NCI-H2029 treated with DMSO at 0.1 percent for 48 hours (cell line): ENCODE measurements at regions not wholly inside any gene's neighbourhood (a gene's known extent, or its start where the extent isn't known, plus 50 kb on each side); places are given as distances from the start of the nearest gene placed in this dataset.
"Not testable (repeated sequence)": the region's sequence is repeated elsewhere in the genome, so short reads cannot be mapped to it uniquely, and the experiment has no call there.

Experiments
- DNase-seq: peaks from one replicate; lab custom pipeline; 2025; lab: John Stamatoyannopoulos, UW

- DNase-seq: no peak
Observed at GRCh38 chr12:20126601-20127000, 241.7 kb upstream of the PDE3A start.

GRCh38 chr12:20127413-20127812, 240.9 kb upstream of the PDE3A start:
- DNase-seq: no peak

DNA sequence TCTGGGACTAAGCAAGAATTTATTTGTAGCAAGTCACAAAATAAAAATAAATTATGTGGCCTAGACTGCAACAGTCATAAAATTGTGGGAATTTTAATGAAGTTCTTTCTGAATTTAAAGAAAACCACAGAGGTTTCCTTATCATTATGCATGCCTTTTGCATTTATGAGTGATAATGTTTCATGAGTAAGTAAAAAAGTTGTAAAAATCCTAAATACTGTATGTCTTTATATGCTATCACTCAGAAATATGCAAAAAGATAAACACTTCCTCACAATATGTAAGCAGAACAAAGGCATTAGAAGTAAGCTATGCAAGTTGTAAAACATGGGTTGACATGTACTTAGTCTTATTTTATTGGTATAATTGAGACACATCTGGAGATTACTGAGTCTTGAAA, 239.4 kb upstream of the PDE3A start:
- no peak for DNase-seq

DNA sequence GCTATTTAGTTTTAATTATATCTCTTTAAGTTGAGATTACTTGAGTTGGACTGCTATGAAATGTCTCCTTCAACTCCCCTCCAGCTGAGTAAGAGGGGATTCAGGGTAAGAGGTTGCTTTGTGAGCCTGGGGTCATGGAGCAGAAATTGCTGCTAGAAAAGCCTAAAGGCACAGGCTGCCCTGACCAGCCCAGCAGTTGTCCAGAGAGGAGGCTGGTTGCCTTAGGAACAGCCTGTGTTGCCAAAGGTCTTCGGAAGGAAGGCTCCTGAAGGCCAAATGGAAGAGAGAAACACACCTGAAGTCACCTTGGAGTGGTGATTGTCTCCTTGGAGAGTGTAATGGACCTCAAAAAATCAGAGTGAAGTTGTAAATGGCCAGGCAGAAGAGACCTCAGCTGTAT, 235.5 kb upstream of the PDE3A start:
- DNase-seq: no peak

DNA sequence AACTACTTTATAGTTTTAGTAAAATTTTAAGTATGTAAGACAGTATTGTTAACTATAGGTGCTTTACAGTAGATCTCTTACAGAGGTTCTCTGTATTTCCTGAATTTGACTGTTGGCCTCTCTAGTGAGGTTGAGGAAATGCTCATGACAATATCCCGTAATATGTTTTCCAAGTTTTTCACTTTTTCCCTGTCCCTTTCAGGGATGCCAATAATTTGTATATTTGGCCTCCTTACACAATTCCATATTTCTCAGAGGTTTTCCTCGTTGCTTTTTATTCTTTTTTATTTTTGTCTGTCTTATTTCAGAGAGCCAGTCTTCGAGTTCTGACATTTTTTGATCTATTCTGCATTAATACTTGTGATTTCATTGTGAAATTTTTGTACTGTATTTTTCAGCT, 233.7 kb upstream of the PDE3A start:
- no peak for DNase-seq

GRCh38 chr12:20140751-20141150, 227.6 kb upstream of the PDE3A start:
- DNase-seq: no peak

DNA sequence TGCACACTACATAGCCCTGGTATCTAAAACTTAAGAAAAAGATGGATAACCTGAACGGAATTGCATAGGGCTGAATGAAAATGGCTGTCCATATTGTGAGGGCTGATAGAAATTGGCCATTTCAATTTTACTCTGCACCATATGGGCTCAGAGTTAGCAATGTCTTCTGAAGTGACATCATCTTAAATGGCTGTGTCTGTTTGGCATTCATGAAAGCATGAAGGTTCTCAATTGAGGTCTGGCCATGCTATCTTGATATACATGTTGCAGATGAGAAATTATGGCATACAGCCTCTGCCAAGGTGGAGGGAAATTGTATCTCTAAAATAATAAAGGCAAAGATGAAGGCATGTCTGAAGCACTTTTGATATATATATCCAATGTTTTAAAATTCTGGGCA, 226.0 kb upstream of the PDE3A start:
- no peak for DNase-seq

- no peak for DNase-seq
Observed at GRCh38 chr12:20142956-20143355, 225.4 kb upstream of the PDE3A start.

DNA sequence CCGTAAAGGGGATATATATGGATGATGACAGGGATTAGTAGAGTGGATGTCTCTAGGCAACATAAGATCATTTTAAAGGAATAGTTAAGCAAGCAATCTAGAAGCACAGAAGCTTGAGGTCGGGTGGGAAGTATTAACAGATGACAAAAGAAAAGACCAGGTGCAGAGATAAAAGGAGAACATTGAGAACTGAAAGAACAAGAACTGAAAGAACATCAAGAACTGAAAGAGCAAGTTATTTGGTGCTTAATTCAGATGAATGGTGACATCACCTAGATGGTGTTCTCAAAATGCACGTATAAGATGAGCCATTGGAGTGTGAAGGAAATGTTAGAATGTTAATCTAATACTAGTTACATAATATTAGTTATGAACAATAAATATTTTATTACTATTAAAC, 224.0 kb upstream of the PDE3A start:
- DNase-seq: no peak

DNA sequence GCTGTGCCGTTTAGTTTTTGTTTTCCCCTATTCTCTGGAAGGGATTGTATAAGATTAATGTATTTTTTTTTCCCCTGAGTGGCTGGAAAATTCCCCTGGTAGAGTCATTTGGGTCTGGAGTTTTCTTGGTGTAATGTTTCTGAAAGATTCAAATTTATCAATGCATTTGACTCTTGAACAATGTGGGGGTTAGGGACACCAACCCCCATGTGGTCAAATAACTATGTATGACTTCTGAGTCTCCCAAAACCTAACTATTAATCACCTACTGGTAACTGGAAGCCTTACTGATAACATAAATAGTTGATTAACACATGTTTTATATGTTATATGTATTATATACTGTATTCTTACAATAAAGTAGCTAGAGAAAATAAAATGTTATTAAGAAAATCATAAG, 220.1 kb upstream of the PDE3A start:
- no peak for DNase-seq

GRCh38 chr12:20150835-20151422, 217.4 kb upstream of the PDE3A start:
- DNase-seq: no peak

DNA sequence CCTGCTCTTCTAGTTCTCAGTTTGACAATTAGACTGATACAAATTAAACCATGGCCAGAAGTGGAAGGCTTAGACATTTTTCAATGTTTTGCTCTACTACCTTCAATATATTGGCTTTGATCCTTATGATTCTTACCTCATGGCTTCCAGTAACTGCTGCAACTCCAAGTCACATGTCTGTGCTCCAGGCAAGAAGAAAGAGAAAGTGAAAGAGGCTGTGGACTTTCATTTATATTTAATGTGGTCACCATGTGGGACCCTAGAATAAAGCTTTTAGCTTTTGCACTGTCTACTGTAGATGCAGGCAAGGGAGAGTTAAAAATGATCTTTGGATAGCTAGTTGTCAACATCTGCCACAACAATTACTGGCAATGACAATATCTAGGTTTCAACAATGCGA, 214.3 kb upstream of the PDE3A start:
- DNase-seq: no peak

GRCh38 chr12:20155374-20155773, 213.0 kb upstream of the PDE3A start:
- no peak for DNase-seq

DNA sequence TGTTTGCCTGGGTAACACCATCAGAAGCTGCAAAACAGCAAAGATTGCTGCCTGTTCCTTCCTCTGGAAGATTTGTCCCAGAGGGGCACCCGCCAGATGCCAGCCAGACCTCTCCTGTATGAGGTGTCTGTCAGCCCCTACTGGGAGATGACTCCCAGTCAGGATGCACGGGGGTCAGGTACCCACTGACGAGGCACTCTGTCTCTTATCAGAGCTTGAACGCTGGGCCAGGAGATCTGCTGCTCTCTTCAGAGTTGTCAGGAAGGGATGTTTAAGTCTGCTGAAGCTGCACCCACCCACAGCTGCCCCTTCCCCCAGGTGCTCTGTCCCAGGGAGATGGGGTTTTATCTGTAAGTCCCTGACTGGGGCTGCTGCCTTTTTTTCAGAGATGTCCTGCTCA, 207.4 kb upstream of the PDE3A start:
- DNase-seq: not testable (repeated sequence)

GRCh38 chr12:20174528-20175175, 193.7 kb upstream of the PDE3A start:
- no peak for DNase-seq

DNA sequence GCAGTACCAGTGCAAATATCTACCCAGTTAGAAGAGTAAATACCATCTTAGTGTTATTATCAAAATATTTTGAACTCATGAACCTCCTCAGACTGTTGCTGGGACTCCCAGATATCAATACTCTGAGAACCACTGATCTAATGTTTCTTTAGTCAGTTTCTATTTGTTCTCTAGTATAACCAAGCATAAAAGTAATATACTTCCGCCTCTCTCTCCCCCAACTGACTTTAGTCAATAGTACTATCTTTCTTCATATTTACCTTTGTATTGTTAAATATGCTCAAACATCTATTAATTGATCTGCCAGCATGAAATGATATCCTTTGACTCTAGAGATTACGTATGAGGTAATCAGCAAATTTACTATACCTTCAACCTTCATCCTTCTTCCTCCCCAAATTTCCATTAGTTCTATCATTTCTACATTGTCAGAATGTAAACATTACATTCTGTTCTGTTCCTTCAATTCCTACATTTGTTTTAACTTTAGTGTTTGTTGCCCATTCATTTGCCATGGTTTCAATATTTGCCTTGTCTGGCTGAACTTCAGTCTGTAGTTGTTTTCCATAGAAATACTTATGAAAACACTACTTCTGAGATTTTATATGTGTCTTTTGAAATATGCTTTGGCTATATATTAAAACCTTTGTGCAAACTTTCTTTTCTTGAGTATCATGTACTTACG, 192.5 kb upstream of the PDE3A start:
- no peak for DNase-seq

- DNase-seq: no peak
Observed at GRCh38 chr12:20181416-20182180, 186.7 kb upstream of the PDE3A start.

DNA sequence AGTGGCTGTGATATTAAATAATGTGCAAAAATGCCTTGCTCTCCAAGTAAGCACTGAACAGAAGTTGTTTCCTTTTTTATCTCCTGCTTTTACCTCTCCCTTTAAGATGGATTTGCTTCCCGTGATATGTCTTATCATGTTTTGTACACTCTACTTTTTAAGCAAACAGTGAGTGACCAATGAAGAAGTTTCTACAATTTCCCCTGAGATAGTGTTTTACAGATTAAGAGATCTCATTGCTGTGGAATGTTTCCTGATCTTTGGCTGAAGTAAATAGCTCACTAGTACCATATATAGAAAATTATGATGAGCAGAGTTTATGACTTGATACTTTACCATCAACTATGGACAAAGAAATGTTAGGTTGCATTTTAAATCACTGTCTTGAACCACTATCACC, 184.8 kb upstream of the PDE3A start:
- DNase-seq: no peak

DNA sequence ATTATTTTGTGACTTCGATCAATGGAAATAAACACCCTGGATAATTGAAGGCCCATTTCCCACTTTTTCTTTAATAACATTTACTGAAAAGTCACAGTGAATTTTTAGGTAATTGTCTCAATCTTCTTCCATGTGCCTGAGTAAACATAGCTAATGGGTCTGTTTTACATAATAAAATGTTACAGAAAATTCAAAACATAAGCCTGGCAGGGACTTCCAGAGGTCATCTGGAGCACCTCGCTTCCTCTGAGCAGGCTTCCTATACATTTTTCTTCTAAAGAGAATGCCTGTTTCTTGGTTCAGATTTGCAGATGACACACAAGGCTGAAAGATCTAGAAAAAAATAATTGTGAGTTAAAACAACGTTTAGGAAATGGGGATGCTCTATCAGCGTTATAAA, 183.8 kb upstream of the PDE3A start:
- DNase-seq: no peak

DNA sequence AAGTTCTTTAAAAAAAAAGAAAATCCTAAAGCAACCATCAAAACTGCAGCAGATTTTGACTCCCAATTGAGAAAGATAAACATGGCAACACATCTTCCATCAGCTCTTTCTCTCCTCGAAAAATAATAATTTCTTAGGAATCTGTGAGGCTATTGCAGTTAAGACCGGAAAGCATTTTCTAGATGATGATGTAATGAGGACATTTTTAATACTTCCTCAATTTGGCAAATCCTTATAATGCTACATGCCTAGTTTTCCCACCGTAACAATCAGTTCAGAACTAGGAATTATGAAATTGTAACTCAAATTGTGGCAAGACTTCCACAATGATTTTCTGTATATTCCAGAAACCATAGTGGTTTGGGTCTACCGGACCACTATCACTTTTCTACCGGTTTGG, 180.9 kb upstream of the PDE3A start:
- DNase-seq: no peak

- DNase-seq: no peak
Observed at GRCh38 chr12:20188930-20189653, 179.2 kb upstream of the PDE3A start.

- no peak for DNase-seq
Observed at GRCh38 chr12:20189767-20190166, 178.6 kb upstream of the PDE3A start.
